ENCODE measurements at regions not wholly inside any gene's neighbourhood (a gene's known extent, or its start where the extent isn't known, plus 50 kb on each side); places are given as distances from the start of the nearest gene placed in this dataset.

GRCh38 chr4:162406637-162407365 lies 243.0 kb upstream of the FSTL5 start:
- H3K4me1 ChIP-seq: no peaks in the 10 kb centered on the region
- intact Hi-C loops (cut with DNase I): no loop called here
- ATAC-seq (no peak), DNase-seq (no peak)
- H3K9me3 ChIP-seq: peaks cover 0 to 2% of the 10 kb centered on the region in 2 donors
- no peak overlapping the region for H3K27ac ChIP-seq
- H3K36me3 ChIP-seq: no peaks in the 10 kb centered on the region
- no peak overlapping the region for H3K4me3 ChIP-seq
- no peak for TF ChIP-seq CTCF (IDR thresholded peaks at IDR 0.05)
- no peaks in the 10 kb centered on the region for H3K27me3 ChIP-seq

GRCh38 chr4:162403932-162404331 lies 240.1 kb upstream of the FSTL5 start:
- Histone ChIP-seq H3K9me3 (peaks cover 0 to under 1% of the 10 kb centered on the region in 2 donors), H3K27me3 (no peaks in the 10 kb centered on the region), H3K4me3 (no peak overlapping the region), H3K27ac (no peak overlapping the region), H3K4me1 (no peaks in the 10 kb centered on the region), H3K36me3 (no peaks in the 10 kb centered on the region)
- DNase-seq (no peak), ATAC-seq (no peak)
- intact Hi-C loops (cut with DNase I): no loop called here
- TF ChIP-seq CTCF (IDR thresholded peaks at IDR 0.05): no peak

GRCh38 chr4:162403419-162403818 lies 239.6 kb upstream of the FSTL5 start:
- Histone ChIP-seq H3K9me3 (no peaks in the 10 kb centered on the region), H3K4me1 (no peaks in the 10 kb centered on the region), H3K36me3 (no peaks in the 10 kb centered on the region), H3K27me3 (no peaks in the 10 kb centered on the region), H3K4me3 (no peak overlapping the region), H3K27ac (no peak overlapping the region)
- DNase-seq: no peak
- TF ChIP-seq CTCF (IDR thresholded peaks at IDR 0.05): no peak
- intact Hi-C loops (cut with DNase I): no loop called here
- ATAC-seq: no peak

DNA sequence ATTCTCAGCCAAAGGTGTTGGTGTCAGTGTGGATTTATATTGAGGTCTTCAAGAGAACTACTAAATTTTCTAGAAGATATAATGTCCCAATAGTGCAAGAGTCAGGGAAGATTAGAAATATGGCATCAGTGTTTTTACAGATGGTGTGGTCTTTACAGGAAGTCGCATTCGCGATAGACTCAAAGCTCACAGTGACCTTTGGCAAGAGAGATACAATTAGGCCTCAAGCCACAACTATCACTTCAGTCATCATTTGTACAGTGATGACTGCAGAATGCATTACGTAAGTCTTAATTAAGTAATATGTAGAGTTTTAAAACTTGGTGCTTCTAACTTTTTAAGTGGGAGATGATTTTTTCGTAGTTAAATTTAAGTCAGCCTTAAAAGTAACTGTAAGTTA lies 237.2 kb upstream of the FSTL5 start:
- DNase-seq: peak in 2 of 4 donors; percentile 23 to 42
- ATAC-seq: no peak
- no peak for TF ChIP-seq CTCF (IDR thresholded peaks at IDR 0.05)

GRCh38 chr4:162392946-162393345 lies 229.1 kb upstream of the FSTL5 start:
- intact Hi-C loops (cut with DNase I): no loop called here
- no peak for ATAC-seq
- H3K9me3 ChIP-seq: no peaks in the 10 kb centered on the region

More for the DNA sequence above, 237.2 kb upstream of the FSTL5 start:
- no peaks in the 10 kb centered on the region for H3K27me3 ChIP-seq
- no peaks in the 10 kb centered on the region for H3K4me1 ChIP-seq
- no peak overlapping the region for H3K27ac ChIP-seq
- intact Hi-C loops (cut with DNase I): no loop called here
- H3K9me3 ChIP-seq: no peaks in the 10 kb centered on the region
- no peak overlapping the region for H3K4me3 ChIP-seq
- H3K36me3 ChIP-seq: no peaks in the 10 kb centered on the region

More at GRCh38 chr4:162392946-162393345, 229.1 kb upstream of the FSTL5 start:
- H3K4me3 ChIP-seq: no peak overlapping the region
- no peaks in the 10 kb centered on the region for H3K27me3 ChIP-seq
- no peak for DNase-seq
- no peak overlapping the region for H3K27ac ChIP-seq
- TF ChIP-seq CTCF (IDR thresholded peaks at IDR 0.05): no peak
- no peaks in the 10 kb centered on the region for H3K4me1 ChIP-seq
- no peaks in the 10 kb centered on the region for H3K36me3 ChIP-seq

Measured in left lung (tissue), 4 donors.